ENCODE measurements at regions not wholly inside any gene's neighbourhood (a gene's known extent, or its start where the extent isn't known, plus 50 kb on each side); places are given as distances from the start of the nearest gene placed in this dataset.
"Not testable (repeated sequence)": the region's sequence is repeated elsewhere in the genome, so short reads cannot be mapped to it uniquely, and the experiment has no call there.

GRCh38 chr6:133052465-133052864 lies 188.7 kb upstream of the EYA4 start:
- DNase-seq (ENCODE audit: low read depth), result no peak

- no peak for DNase-seq (ENCODE audit: low read depth)
These were observed 185.7 kb upstream of the EYA4 start for GRCh38 chr6:133055441-133055966.

GRCh38 chr6:133057352-133057751 lies 183.8 kb upstream of the EYA4 start:
- DNase-seq (ENCODE audit: low read depth), result no peak

- no peak for DNase-seq (ENCODE audit: low read depth)
These were observed 179.1 kb upstream of the EYA4 start for GRCh38 chr6:133062077-133062476.

GRCh38 chr6:133062696-133063306 lies 178.4 kb upstream of the EYA4 start:
- no peak for DNase-seq (ENCODE audit: low read depth)

- DNase-seq (ENCODE audit: low read depth), result no peak
These were observed 173.2 kb upstream of the EYA4 start for GRCh38 chr6:133067960-133068359.

- no peak for DNase-seq (ENCODE audit: low read depth)
These were observed 170.6 kb upstream of the EYA4 start for GRCh38 chr6:133070410-133071043.

- DNase-seq (ENCODE audit: low read depth), result no peak
These were observed 161.3 kb upstream of the EYA4 start for GRCh38 chr6:133079901-133080300.

- no peak for DNase-seq (ENCODE audit: low read depth)
These were observed 157.7 kb upstream of the EYA4 start for GRCh38 chr6:133083248-133083967.

GRCh38 chr6:133085471-133085870 lies 155.7 kb upstream of the EYA4 start:
- no peak for DNase-seq (ENCODE audit: low read depth)

- no peak for DNase-seq (ENCODE audit: low read depth)
These were observed 155.3 kb upstream of the EYA4 start for GRCh38 chr6:133085896-133086295.

- no peak for DNase-seq (ENCODE audit: low read depth)
These were observed 152.0 kb upstream of the EYA4 start for GRCh38 chr6:133088931-133089695.

GRCh38 chr6:133092199-133092598 lies 149.0 kb upstream of the EYA4 start:
- DNase-seq (ENCODE audit: low read depth), result no peak

- DNase-seq (ENCODE audit: low read depth), result no peak
These were observed 148.4 kb upstream of the EYA4 start for GRCh38 chr6:133092771-133093170.

- DNase-seq (ENCODE audit: low read depth), result not testable (repeated sequence)
These were observed 147.9 kb upstream of the EYA4 start for GRCh38 chr6:133093211-133093610.

- no peak for DNase-seq (ENCODE audit: low read depth)
These were observed 147.2 kb upstream of the EYA4 start for GRCh38 chr6:133093956-133094355.

GRCh38 chr6:133097208-133097607 lies 143.9 kb upstream of the EYA4 start:
- DNase-seq (ENCODE audit: low read depth), result no peak

- DNase-seq (ENCODE audit: low read depth), result no peak
These were observed 141.6 kb upstream of the EYA4 start for GRCh38 chr6:133099573-133099972.

- DNase-seq (ENCODE audit: low read depth), result no peak
These were observed 140.3 kb upstream of the EYA4 start for GRCh38 chr6:133100865-133101264.

- no peak for DNase-seq (ENCODE audit: low read depth)
These were observed 139.4 kb upstream of the EYA4 start for GRCh38 chr6:133101790-133102189.

GRCh38 chr6:133106934-133107333 lies 134.2 kb upstream of the EYA4 start:
- no peak for DNase-seq (ENCODE audit: low read depth)

GRCh38 chr6:133108419-133108818 lies 132.7 kb upstream of the EYA4 start:
- DNase-seq (ENCODE audit: low read depth), result no peak

All from stimulated activated CD8-positive, alpha-beta memory T cell treated with anti-CD3 and anti-CD28 coated beads, Interleukin-4, amount 100 ng/mL, for 24 hours (primary cell).